Colonic mucosa (tissue), 4 donors: ENCODE measurements at regions not wholly inside any gene's neighbourhood (a gene's known extent, or its start where the extent isn't known, plus 50 kb on each side); places are given as distances from the start of the nearest gene placed in this dataset.
"Not testable (repeated sequence)": the region's sequence is repeated elsewhere in the genome, so short reads cannot be mapped to it uniquely, and the experiment has no call there.

Experiments
- DNase-seq: peaks from one replicate; pipeline ENCODE4 v3.0.0-alpha.2; 2020
- H3K27ac ChIP-seq: fragments of 200-600 bp; one replicate; pipeline ENCODE4 v1.8.0; 2021
- H3K27me3 ChIP-seq: fragments of 200-600 bp; one replicate; pipeline ENCODE4 v1.8.0; 2021
- H3K36me3 ChIP-seq: fragments of 200-600 bp; one replicate; pipeline ENCODE4 v1.8.0; 2021
- H3K4me1 ChIP-seq: fragments of 200-600 bp; one replicate; pipeline ENCODE4 v1.8.0; 2021; ENCODE audit warnings: mild to moderate bottlenecking
- H3K4me3 ChIP-seq: fragments of 200-600 bp; one replicate; pipeline ENCODE4 v1.8.0; 2021
- H3K9ac ChIP-seq, 2 donors: one replicate each; pipeline ENCODE4 v1.7.0; 2013; ENCODE audit warnings: control low read depth in 2 of 2, low read depth in 2 of 2, low read length in 2 of 2
- H3K9me3 ChIP-seq: fragments of 200-600 bp; one replicate; pipeline ENCODE4 v1.8.0; 2021
- CTCF ChIP-seq: fragments of 200-600 bp; IDR thresholded peaks from one replicate; pipeline ENCODE4 v1.8.0; 2022; ENCODE audit warnings: antibody characterized with exemption, mild to moderate bottlenecking
- intact Hi-C: fragments of 100-400 bp; cut with DNase I; formaldehyde crosslinking; loops from one replicate; pipeline ENCODE4 v1.14.1; 2022
- donor health status: healthy.
- donor health status: DM: no; HTN: no; CAD: no.
- donor health status: DM: no; HTN: no; CAD: no.

- no peak overlapping the region for H3K4me3 ChIP-seq
- H3K27me3 ChIP-seq = no peaks in the 10 kb centered on the region
- no peaks in the 10 kb centered on the region for H3K4me1 ChIP-seq
- no peaks in the 10 kb centered on the region for H3K9me3 ChIP-seq
- H3K36me3 ChIP-seq = no peaks in the 10 kb centered on the region
- intact Hi-C loops = no loop called here
- H3K9ac ChIP-seq = no peak overlapping the region
- no peak overlapping the region for H3K27ac ChIP-seq
- TF ChIP-seq CTCF = no peak
- no peak for DNase-seq
Measured at GRCh38 chr1:218930000-218930399, 243.7 kb upstream of the LYPLAL1 start.

GRCh38 chr1:218930472-218931241, 243.0 kb upstream of the LYPLAL1 start:
- no peak for DNase-seq
- TF ChIP-seq CTCF = no peak
- H3K36me3 ChIP-seq = no peaks in the 10 kb centered on the region
- intact Hi-C loops = no loop called here
- H3K9ac ChIP-seq = no peak overlapping the region
- no peak overlapping the region for H3K4me3 ChIP-seq
- no peaks in the 10 kb centered on the region for H3K27me3 ChIP-seq
- no peaks in the 10 kb centered on the region for H3K9me3 ChIP-seq
- H3K27ac ChIP-seq = no peak overlapping the region
- H3K4me1 ChIP-seq = no peaks in the 10 kb centered on the region

GRCh38 chr1:218931324-218931723, 242.4 kb upstream of the LYPLAL1 start:
- no peak for DNase-seq
- H3K27ac ChIP-seq = no peak overlapping the region
- no peak overlapping the region for H3K4me3 ChIP-seq
- intact Hi-C loops = no loop called here
- H3K9ac ChIP-seq = no peak overlapping the region
- no peaks in the 10 kb centered on the region for H3K9me3 ChIP-seq
- no peaks in the 10 kb centered on the region for H3K36me3 ChIP-seq
- H3K27me3 ChIP-seq = no peaks in the 10 kb centered on the region
- no peak for TF ChIP-seq CTCF
- H3K4me1 ChIP-seq = no peaks in the 10 kb centered on the region

GRCh38 chr1:218933513-218933912, 240.2 kb upstream of the LYPLAL1 start:
- Histone ChIP-seq H3K9ac (no peak overlapping the region), H3K27ac (no peak overlapping the region), H3K4me1 (no peaks in the 10 kb centered on the region), H3K9me3 (no peaks in the 10 kb centered on the region), H3K4me3 (no peak overlapping the region), H3K27me3 (no peaks in the 10 kb centered on the region), H3K36me3 (no peaks in the 10 kb centered on the region)
- TF ChIP-seq CTCF = no peak
- DNase-seq = no peak
- intact Hi-C loops = no loop called here

GRCh38 chr1:218935408-218935807, 238.3 kb upstream of the LYPLAL1 start:
- H3K4me3 ChIP-seq, intact Hi-C loops, H3K27ac ChIP-seq, H3K36me3 ChIP-seq, H3K9me3 ChIP-seq, H3K27me3 ChIP-seq, H3K9ac ChIP-seq, H3K4me1 ChIP-seq, DNase-seq: not testable (repeated sequence)

GRCh38 chr1:218938259-218938658, 235.4 kb upstream of the LYPLAL1 start:
- no peaks in the 10 kb centered on the region for H3K9me3 ChIP-seq
- no peaks in the 10 kb centered on the region for H3K27me3 ChIP-seq
- no peak overlapping the region for H3K4me3 ChIP-seq
- DNase-seq = no peak
- H3K36me3 ChIP-seq = no peaks in the 10 kb centered on the region
- no peak for TF ChIP-seq CTCF
- H3K9ac ChIP-seq = no peak overlapping the region
- H3K27ac ChIP-seq = no peak overlapping the region
- H3K4me1 ChIP-seq = no peaks in the 10 kb centered on the region
- intact Hi-C loops = no loop called here
